MM.1S (cell line): ENCODE measurements at regions not wholly inside any gene's neighbourhood (a gene's known extent, or its start where the extent isn't known, plus 50 kb on each side); places are given as distances from the start of the nearest gene placed in this dataset.

Source experiments
- DNase-seq: peaks from one replicate; pipeline ENCODE4 v3.0.0-alpha.2; 2015
- H2AFZ ChIP-seq: fragments of 300-600 bp; sonication (generic); 2 replicates; pipeline ENCODE4 v1.6.0; 2016; ENCODE audit warnings: antibody characterized with exemption, low read length
- H3F3A ChIP-seq: fragments of 300-600 bp; sonication (generic); 2 replicates; pipeline ENCODE4 v1.6.1; 2016; ENCODE audit warnings: mild to moderate bottlenecking, antibody characterized with exemption, low read length, moderate library complexity, mixed read lengths; ENCODE audit not compliant: insufficient read depth
- H3K27ac ChIP-seq: fragments of 300-600 bp; sonication (generic); 2 replicates; pipeline ENCODE4 v1.5.1; 2016; ENCODE audit warnings: mild to moderate bottlenecking, low read length
- H3K27me3 ChIP-seq: fragments of 300-600 bp; sonication (generic); replicated peaks from 2 replicates; pipeline ENCODE4 v1.6.0; 2016; ENCODE audit warnings: low read length; ENCODE audit not compliant: insufficient read depth
- H3K36me3 ChIP-seq: fragments of 300-600 bp; sonication (generic); replicated peaks from 2 replicates; pipeline ENCODE4 v1.6.1; 2016; ENCODE audit warnings: mild to moderate bottlenecking, low read length, mixed read lengths; ENCODE audit not compliant: insufficient read depth
- H3K4me1 ChIP-seq: fragments of 300-600 bp; sonication (generic); 2 replicates; pipeline ENCODE4 v1.6.1; 2016; ENCODE audit warnings: low read length, mixed read lengths
- H3K4me2 ChIP-seq: fragments of 300-600 bp; sonication (generic); 2 replicates; pipeline ENCODE4 v1.6.0; 2016; ENCODE audit warnings: low read depth, low read length
- H3K4me3 ChIP-seq: fragments of 300-600 bp; sonication (generic); 2 replicates; pipeline ENCODE4 v1.5.1; 2016; ENCODE audit warnings: low read length, mixed read lengths
- H3K79me2 ChIP-seq: fragments of 300-600 bp; sonication (generic); 2 replicates; pipeline ENCODE4 v1.6.1; 2016; ENCODE audit warnings: mixed run types, low read length, mixed read lengths
- H3K9ac ChIP-seq: fragments of 300-600 bp; sonication (generic); 2 replicates; pipeline ENCODE4 v1.6.1; 2016; ENCODE audit warnings: low read length, mixed read lengths
- H3K9me2 ChIP-seq: fragments of 300-600 bp; sonication (generic); replicated peaks from 2 replicates; pipeline ENCODE4 v1.6.1; 2016; ENCODE audit warnings: mild to moderate bottlenecking, low read length, mixed read lengths; ENCODE audit not compliant: insufficient read depth
- H3K9me3 ChIP-seq: fragments of 300-600 bp; sonication (generic); replicated peaks from 2 replicates; pipeline ENCODE4 v1.6.1; 2016; ENCODE audit warnings: mild to moderate bottlenecking, low read length, mixed read lengths; ENCODE audit not compliant: insufficient read depth
- H4K20me1 ChIP-seq: fragments of 300-600 bp; sonication (generic); 2 replicates; pipeline ENCODE4 v1.6.1; 2016; ENCODE audit warnings: mild to moderate bottlenecking, low read length, moderate library complexity, mixed read lengths; ENCODE audit not compliant: insufficient read depth
- CTCF ChIP-seq: fragments of 300-600 bp; sonication (generic); IDR thresholded peaks from 2 replicates; pipeline ENCODE4 v1.5.1; 2016; ENCODE audit warnings: antibody characterized with exemption, low read length, mixed read lengths
- EZH2 ChIP-seq: fragments of 300-600 bp; sonication (generic); optimal IDR thresholded peaks from 2 replicates; pipeline ENCODE3; 2017; ENCODE audit warnings: low read depth, mild to moderate bottlenecking, antibody characterized with exemption, low read length, mixed read lengths
- EZH2phosphoT487 ChIP-seq: fragments of 300-600 bp; sonication (generic); IDR thresholded peaks from 2 replicates; pipeline ENCODE4 v1.6.1; 2018; ENCODE audit warnings: antibody characterized with exemption, low read length

GRCh38 chr2:185174353-185174752 lies 564.3 kb upstream of the FSIP2 start:
- Histone ChIP-seq H3K4me1 (no peaks in the 10 kb centered on the region), H3K27me3 (no peaks in the 10 kb centered on the region), H3K79me2 (no peaks in the 10 kb centered on the region), H2AFZ (no peak overlapping the region), H3K4me2 (no peak overlapping the region), H3K9me2 (no peaks in the 10 kb centered on the region), H4K20me1 (no peaks in the 10 kb centered on the region), H3K9ac (no peak overlapping the region), H3K36me3 (no peaks in the 10 kb centered on the region), H3F3A (no peaks in the 10 kb centered on the region), H3K4me3 (no peak overlapping the region), H3K27ac (no peak overlapping the region), H3K9me3 (no peaks in the 10 kb centered on the region)
- DNase-seq: no peak
- TF ChIP-seq EZH2phosphoT487: no peak
- no peak for TF ChIP-seq EZH2
- TF ChIP-seq CTCF: no peak

- Histone ChIP-seq H2AFZ (no peak overlapping the region), H3K27me3 (no peaks in the 10 kb centered on the region), H3F3A (no peaks in the 10 kb centered on the region), H3K27ac (no peak overlapping the region), H3K79me2 (no peaks in the 10 kb centered on the region), H3K4me1 (no peaks in the 10 kb centered on the region), H3K4me2 (no peak overlapping the region), H3K36me3 (no peaks in the 10 kb centered on the region), H4K20me1 (no peaks in the 10 kb centered on the region), H3K9me2 (no peaks in the 10 kb centered on the region), H3K9ac (no peak overlapping the region), H3K9me3 (no peaks in the 10 kb centered on the region), H3K4me3 (no peak overlapping the region)
- no peak for TF ChIP-seq EZH2phosphoT487
- no peak for TF ChIP-seq CTCF
- no peak for TF ChIP-seq EZH2
- DNase-seq: no peak
Observed at GRCh38 chr2:185179743-185180142, 558.9 kb upstream of the FSIP2 start.

GRCh38 chr2:185181901-185182300 lies 556.7 kb upstream of the FSIP2 start:
- Histone ChIP-seq H3K9me2 (no peaks in the 10 kb centered on the region), H3K27me3 (no peaks in the 10 kb centered on the region), H3K4me3 (no peak overlapping the region), H3K9ac (no peak overlapping the region), H3K79me2 (no peaks in the 10 kb centered on the region), H3K4me1 (no peaks in the 10 kb centered on the region), H4K20me1 (no peaks in the 10 kb centered on the region), H3K4me2 (no peak overlapping the region), H3F3A (no peaks in the 10 kb centered on the region), H3K9me3 (no peaks in the 10 kb centered on the region), H2AFZ (no peak overlapping the region), H3K36me3 (no peaks in the 10 kb centered on the region), H3K27ac (no peak overlapping the region)
- no peak for TF ChIP-seq EZH2phosphoT487
- no peak for DNase-seq

GRCh38 chr2:185185044-185185443 lies 553.6 kb upstream of the FSIP2 start:
- Histone ChIP-seq H3K4me2 (no peak overlapping the region), H3K79me2 (no peaks in the 10 kb centered on the region), H4K20me1 (no peaks in the 10 kb centered on the region), H3F3A (no peaks in the 10 kb centered on the region), H3K4me1 (no peaks in the 10 kb centered on the region), H3K9ac (no peak overlapping the region), H3K9me2 (no peaks in the 10 kb centered on the region), H2AFZ (no peak overlapping the region), H3K4me3 (no peak overlapping the region), H3K36me3 (no peaks in the 10 kb centered on the region), H3K27me3 (no peaks in the 10 kb centered on the region), H3K27ac (no peak overlapping the region), H3K9me3 (no peaks in the 10 kb centered on the region)
- TF ChIP-seq EZH2phosphoT487: no peak
- no peak for TF ChIP-seq CTCF
- no peak for TF ChIP-seq EZH2
- DNase-seq: no peak
